Osteoblast (primary cell): ENCODE measurements at regions not wholly inside any gene's neighbourhood (a gene's known extent, or its start where the extent isn't known, plus 50 kb on each side); places are given as distances from the start of the nearest gene placed in this dataset.
"Not testable (repeated sequence)": the region's sequence is repeated elsewhere in the genome, so short reads cannot be mapped to it uniquely, and the experiment has no call there.

Source experiments
- DNase-seq: peaks from one replicate; pipeline ENCODE4 v3.0.0; 2011; ENCODE audit warnings: low spot score, mixed read lengths; ENCODE audit not compliant: insufficient read length; ENCODE audit errors: missing footprints
- H2AFZ ChIP-seq: 2 replicates; pipeline ENCODE4 v1.6.0; 2011; ENCODE audit warnings: mild to moderate bottlenecking, low read length
- H3K27ac ChIP-seq: 2 replicates; pipeline ENCODE4 v1.5.1; 2011; ENCODE audit warnings: mild to moderate bottlenecking, low read depth, low read length, moderate library complexity
- H3K27me3 ChIP-seq: 2 replicates; pipeline ENCODE4 v1.6.0; 2012; ENCODE audit warnings: mild to moderate bottlenecking, control low read depth, inconsistent platforms, low read length, moderate library complexity; ENCODE audit not compliant: insufficient read depth
- H3K36me3 ChIP-seq: 2 replicates; pipeline ENCODE4 v1.5.1; 2011; ENCODE audit warnings: mild to moderate bottlenecking, low read length, control low read depth, moderate library complexity; ENCODE audit not compliant: insufficient read depth
- H3K4me1 ChIP-seq: 2 replicates; pipeline ENCODE4 v1.5.1; 2011; ENCODE audit warnings: mild to moderate bottlenecking, low read length, control low read depth, moderate library complexity; ENCODE audit not compliant: insufficient read depth
- H3K4me2 ChIP-seq: 2 replicates; pipeline ENCODE4 v1.6.0; 2011; ENCODE audit warnings: mild to moderate bottlenecking, low read length; ENCODE audit not compliant: insufficient read depth
- H3K4me3 ChIP-seq: fragments of 200-600 bp; sonication (generic); 3 replicates; pipeline ENCODE4 v1.5.1; 2012; ENCODE audit warnings: mild to moderate bottlenecking, low read length, inconsistent platforms; ENCODE audit not compliant: insufficient read depth
- H3K79me2 ChIP-seq: 2 replicates; pipeline ENCODE4 v1.6.0; 2012; ENCODE audit warnings: mild to moderate bottlenecking, low read length, control low read depth, inconsistent platforms; ENCODE audit not compliant: insufficient read depth
- H3K9me3 ChIP-seq: 2 replicates; pipeline ENCODE4 v1.5.1; 2011; ENCODE audit warnings: low read depth, low read length, control low read depth
- H4K20me1 ChIP-seq: 2 replicates; pipeline ENCODE4 v1.6.0; 2012; ENCODE audit warnings: mild to moderate bottlenecking, low read length, control low read depth; ENCODE audit not compliant: insufficient read depth
- CTCF ChIP-seq: IDR thresholded peaks from 2 replicates; pipeline ENCODE4 v1.5.1; 2011; ENCODE audit warnings: mild to moderate bottlenecking, low read depth, low read length, moderate library complexity; ENCODE audit errors: extremely low read depth

- no peaks in the 10 kb centered on the region for H4K20me1 ChIP-seq
- no peak overlapping the region for H3K4me3 ChIP-seq
- no peak overlapping the region for H3K27ac ChIP-seq
- no peaks in the 10 kb centered on the region for H3K9me3 ChIP-seq
- H3K4me2 ChIP-seq = no peak overlapping the region
- H2AFZ ChIP-seq = no peak overlapping the region
- no peaks in the 10 kb centered on the region for H3K36me3 ChIP-seq
- H3K4me1 ChIP-seq = peaks cover 32% of the 10 kb centered on the region
- no peaks in the 10 kb centered on the region for H3K79me2 ChIP-seq
- H3K27me3 ChIP-seq = no peaks in the 10 kb centered on the region
- DNase-seq = no peak
- TF ChIP-seq CTCF = no peak
Observed at GRCh38 chr20:4469910-4470309, 216.3 kb upstream of the PRNP start.

- no peaks in the 10 kb centered on the region for H3K9me3 ChIP-seq
- DNase-seq = no peak
- H3K36me3 ChIP-seq = no peaks in the 10 kb centered on the region
- H2AFZ ChIP-seq = no peak overlapping the region
- no peak overlapping the region for H3K27ac ChIP-seq
- H3K4me2 ChIP-seq = no peak overlapping the region
- no peak for TF ChIP-seq CTCF
- H3K79me2 ChIP-seq = no peaks in the 10 kb centered on the region
- no peaks in the 10 kb centered on the region for H3K27me3 ChIP-seq
- H3K4me1 ChIP-seq = peaks cover 26% of the 10 kb centered on the region
- no peaks in the 10 kb centered on the region for H4K20me1 ChIP-seq
- H3K4me3 ChIP-seq = no peak overlapping the region
Observed at GRCh38 chr20:4468114-4468513, 218.1 kb upstream of the PRNP start.

GRCh38 chr20:4465855-4466545, 216.9 kb upstream of the ADRA1D start:
- Histone ChIP-seq H4K20me1 (no peaks in the 10 kb centered on the region), H3K79me2 (no peaks in the 10 kb centered on the region), H3K4me3 (no peak overlapping the region), H3K9me3 (no peaks in the 10 kb centered on the region), H3K27ac (no peak overlapping the region), H3K4me2 (no peak overlapping the region), H3K4me1 (peaks cover 14% of the 10 kb centered on the region), H2AFZ (no peak overlapping the region), H3K36me3 (no peaks in the 10 kb centered on the region), H3K27me3 (no peaks in the 10 kb centered on the region)
- no peak for TF ChIP-seq CTCF
- DNase-seq = no peak

- Histone ChIP-seq H3K79me2 (no peaks in the 10 kb centered on the region), H2AFZ (no peak overlapping the region), H3K4me3 (no peak overlapping the region), H3K27ac (no peak overlapping the region), H4K20me1 (no peaks in the 10 kb centered on the region), H3K36me3 (no peaks in the 10 kb centered on the region), H3K27me3 (no peaks in the 10 kb centered on the region), H3K4me1 (peaks cover 6% of the 10 kb centered on the region), H3K4me2 (no peak overlapping the region), H3K9me3 (no peaks in the 10 kb centered on the region)
- TF ChIP-seq CTCF = no peak
- DNase-seq = no peak
Observed at GRCh38 chr20:4465212-4465611, 216.1 kb upstream of the ADRA1D start.

GRCh38 chr20:4462801-4463200, 213.7 kb upstream of the ADRA1D start:
- H3K36me3 ChIP-seq, H3K9me3 ChIP-seq, H3K27me3 ChIP-seq, H3K4me3 ChIP-seq, H3K4me1 ChIP-seq, H3K4me2 ChIP-seq, DNase-seq, H3K79me2 ChIP-seq, H2AFZ ChIP-seq, H3K27ac ChIP-seq, H4K20me1 ChIP-seq: not testable (repeated sequence)
